GM10248 (cell line): ENCODE measurements at regions not wholly inside any gene's neighbourhood (a gene's known extent, or its start where the extent isn't known, plus 50 kb on each side); places are given as distances from the start of the nearest gene placed in this dataset.

Experiments used
- CTCF ChIA-PET: fragments of 300-600 bp; sonication (Branson Sonifier 250); formaldehyde crosslinking; extraction: SDS; loops from one replicate; lab custom pipeline; 2021; ENCODE audit warnings: antibody characterized with exemption; lab: Yijun Ruan, JAX
- POLR2A ChIA-PET: fragments of 350-650 bp; sonication (Branson Sonifier 250); formaldehyde crosslinking; extraction: SDS; loops from one replicate; lab custom pipeline; 2020; ENCODE audit warnings: antibody characterized with exemption; lab: Yijun Ruan, JAX
- DNase-seq: peaks from one replicate; pipeline ENCODE4 v3.0.0; 2012; ENCODE audit errors: extremely low spot score
- CTCF ChIP-seq: IDR thresholded peaks from 2 replicates; pipeline ENCODE4 v1.5.1; 2012; ENCODE audit warnings: mild to moderate bottlenecking, low read depth; ENCODE audit errors: extremely low read depth, missing control alignments, control extremely low read depth

GRCh38 chr1:5504364-5504740 is 487.9 kb downstream of the NPHP4 start:
- CTCF ChIA-PET = interaction anchor here (1.0 to 3.7 kb wide), 4 partner anchors 8 to 410 kb away, joined by 3 to 19 read pairs (median 4); no protein-coding TSS in a partner anchor
- no peak for DNase-seq
- TF ChIP-seq CTCF = no peak
- POLR2A ChIA-PET = no interaction called here

- DNase-seq = no peak
- TF ChIP-seq CTCF = no peak
- ChIA-PET CTCF (interaction anchor here (1.0 to 3.7 kb wide), 3 partner anchors 9 to 242 kb away, joined by 3 to 19 read pairs (median 4); no protein-coding TSS in a partner anchor), POLR2A (no interaction called here)
Measured at GRCh38 chr1:5503556-5504363, 488.5 kb downstream of the NPHP4 start.

- TF ChIP-seq CTCF = no peak
- CTCF ChIA-PET = no interaction called here
- POLR2A ChIA-PET = no interaction called here
- DNase-seq = no peak
Measured at GRCh38 chr1:5502311-5503194, 489.7 kb downstream of the NPHP4 start.

GRCh38 chr1:5501206-5501930 is 490.9 kb downstream of the NPHP4 start:
- CTCF ChIA-PET = no interaction called here
- no peak for DNase-seq
- POLR2A ChIA-PET = no interaction called here
- TF ChIP-seq CTCF = no peak

GRCh38 chr1:5500541-5500940 is 491.7 kb downstream of the NPHP4 start:
- no peak for TF ChIP-seq CTCF
- ChIA-PET POLR2A (no interaction called here), CTCF (no interaction called here)
- no peak for DNase-seq

GRCh38 chr1:5497503-5497902 is 494.7 kb downstream of the NPHP4 start:
- DNase-seq = no peak
- TF ChIP-seq CTCF = no peak
- POLR2A ChIA-PET = no interaction called here
- CTCF ChIA-PET = interaction anchor here (2.0 kb wide), 1 partner anchor 16 kb away, joined by 5 read pairs; no protein-coding TSS in a partner anchor
